Prostate gland (tissue), 2 donors: ENCODE measurements at regions not wholly inside any gene's neighbourhood (a gene's known extent, or its start where the extent isn't known, plus 50 kb on each side); places are given as distances from the start of the nearest gene placed in this dataset.

Experiments
- POLR2A ChIP-seq: fragments of 450-650 bp; IDR thresholded peaks from one replicate; pipeline ENCODE4 v1.6.1; 2016; ENCODE audit warnings: antibody characterized with exemption, mild to moderate bottlenecking
- TF ChIP-seq, protein P1 (sequence below), 4 experiments: fragments of 200-600 bp in 2 of 4; fragments of 450-650 bp in 2 of 4; sonication (generic) in 2 of 4; IDR thresholded peaks; 1 replicate in 3 of 4; 2 replicates in 1 of 4; pipeline ENCODE4 v1.5.1; 2016 to 2019; ENCODE audit warnings: antibody characterized with exemption in 4 of 4, mild to moderate bottlenecking in 2 of 4, moderate library complexity in 2 of 4

DNA sequence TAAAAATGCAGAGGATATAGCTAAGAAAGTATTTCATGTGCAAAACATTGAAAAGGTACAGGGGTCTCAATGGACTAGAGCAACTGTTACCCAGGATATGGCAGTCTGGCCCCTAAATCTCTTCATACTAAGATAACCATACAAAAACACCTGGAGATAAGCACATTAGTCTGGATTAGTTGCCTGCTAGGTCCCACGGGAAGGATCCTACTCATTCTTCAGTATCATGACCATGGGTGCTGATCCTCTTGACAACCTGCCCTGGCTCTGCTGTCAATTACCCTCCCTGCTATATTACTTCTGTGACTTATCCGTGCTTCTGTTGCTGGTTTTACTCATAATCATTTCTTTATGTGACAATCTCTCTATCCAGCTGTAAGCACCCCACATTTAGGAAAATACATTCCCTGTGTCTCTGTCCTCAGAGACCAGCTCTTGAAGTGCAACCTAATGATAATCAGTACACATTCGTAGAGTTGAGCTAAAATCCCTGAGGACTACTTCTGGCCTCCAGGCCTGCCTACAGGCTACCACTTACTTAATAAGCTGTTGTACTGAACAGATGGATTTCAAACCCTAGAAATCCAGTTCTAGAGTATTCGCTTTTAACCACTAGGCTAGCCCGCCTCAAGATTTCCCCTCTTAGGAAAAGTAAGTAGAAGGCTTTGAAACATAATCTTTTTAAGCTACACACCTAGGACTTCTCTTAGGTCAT is 190.5 kb upstream of the OR13F1 start:
- TF ChIP-seq, protein P1, sequence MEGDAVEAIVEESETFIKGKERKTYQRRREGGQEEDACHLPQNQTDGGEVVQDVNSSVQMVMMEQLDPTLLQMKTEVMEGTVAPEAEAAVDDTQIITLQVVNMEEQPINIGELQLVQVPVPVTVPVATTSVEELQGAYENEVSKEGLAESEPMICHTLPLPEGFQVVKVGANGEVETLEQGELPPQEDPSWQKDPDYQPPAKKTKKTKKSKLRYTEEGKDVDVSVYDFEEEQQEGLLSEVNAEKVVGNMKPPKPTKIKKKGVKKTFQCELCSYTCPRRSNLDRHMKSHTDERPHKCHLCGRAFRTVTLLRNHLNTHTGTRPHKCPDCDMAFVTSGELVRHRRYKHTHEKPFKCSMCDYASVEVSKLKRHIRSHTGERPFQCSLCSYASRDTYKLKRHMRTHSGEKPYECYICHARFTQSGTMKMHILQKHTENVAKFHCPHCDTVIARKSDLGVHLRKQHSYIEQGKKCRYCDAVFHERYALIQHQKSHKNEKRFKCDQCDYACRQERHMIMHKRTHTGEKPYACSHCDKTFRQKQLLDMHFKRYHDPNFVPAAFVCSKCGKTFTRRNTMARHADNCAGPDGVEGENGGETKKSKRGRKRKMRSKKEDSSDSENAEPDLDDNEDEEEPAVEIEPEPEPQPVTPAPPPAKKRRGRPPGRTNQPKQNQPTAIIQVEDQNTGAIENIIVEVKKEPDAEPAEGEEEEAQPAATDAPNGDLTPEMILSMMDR (IDR thresholded peaks at IDR 0.05): no peak
- no peak for TF ChIP-seq POLR2A
